ENCODE measurements at regions not wholly inside any gene's neighbourhood (a gene's known extent, or its start where the extent isn't known, plus 50 kb on each side); places are given as distances from the start of the nearest gene placed in this dataset.

GRCh38 chr7:115359955-115360354, 438.1 kb downstream of the MDFIC start:
- no peaks in the 10 kb centered on the region for H3K9me3 ChIP-seq
- no peaks in the 10 kb centered on the region for H3K27me3 ChIP-seq
- H3K4me3 ChIP-seq = no peak overlapping the region
- H3K36me3 ChIP-seq = no peaks in the 10 kb centered on the region
- no peaks in the 10 kb centered on the region for H3K4me1 ChIP-seq
- no peak for TF ChIP-seq POLR2A (IDR thresholded peaks at IDR 0.05)
- no peak overlapping the region for H3K27ac ChIP-seq
- no peak for DNase-seq (ENCODE audit: low spot score in 2 of 2)

- no peak for DNase-seq (ENCODE audit: low spot score in 2 of 2)
- Histone ChIP-seq H3K27me3 (no peaks in the 10 kb centered on the region), H3K4me1 (no peaks in the 10 kb centered on the region), H3K9me3 (no peaks in the 10 kb centered on the region), H3K36me3 (no peaks in the 10 kb centered on the region), H3K27ac (no peak overlapping the region), H3K4me3 (no peak overlapping the region)
- TF ChIP-seq EP300 (IDR thresholded peaks at IDR 0.05) = no peak
- no peak for TF ChIP-seq POLR2AphosphoS5 (IDR thresholded peaks at IDR 0.05)
- TF ChIP-seq POLR2A (IDR thresholded peaks at IDR 0.05) = no peak
- 91% methylated on average over 1 of the region's 1 CpG for WGBS
These were observed 437.2 kb downstream of the MDFIC start for GRCh38 chr7:115359119-115359518.

- no peak for DNase-seq (ENCODE audit: low spot score in 2 of 2)
- Histone ChIP-seq H3K4me3 (no peak overlapping the region), H3K4me1 (no peaks in the 10 kb centered on the region), H3K27ac (no peak overlapping the region), H3K27me3 (no peaks in the 10 kb centered on the region), H3K36me3 (no peaks in the 10 kb centered on the region), H3K9me3 (no peaks in the 10 kb centered on the region)
- TF ChIP-seq EP300 (IDR thresholded peaks at IDR 0.05) (no peak), POLR2A (IDR thresholded peaks at IDR 0.05) (no peak), CTCF (IDR thresholded peaks at IDR 0.05) (no peak), POLR2AphosphoS5 (IDR thresholded peaks at IDR 0.05) (no peak)
- WGBS = 42% methylated on average over 1 of the region's 1 CpG
These were observed 435.8 kb downstream of the MDFIC start for GRCh38 chr7:115357703-115357999.

GRCh38 chr7:115356999-115357702, 435.3 kb downstream of the MDFIC start:
- no peaks in the 10 kb centered on the region for H3K9me3 ChIP-seq
- no peak overlapping the region for H3K4me3 ChIP-seq
- TF ChIP-seq EP300 (IDR thresholded peaks at IDR 0.05) = no peak
- TF ChIP-seq POLR2AphosphoS5 (IDR thresholded peaks at IDR 0.05) = no peak
- no peak for TF ChIP-seq POLR2A (IDR thresholded peaks at IDR 0.05)
- no peak for TF ChIP-seq CTCF (IDR thresholded peaks at IDR 0.05)
- whole genome bisulfite sequencing = 76% methylated on average over 7 of the region's 7 CpGs
- DNase-seq (ENCODE audit: low spot score in 2 of 2) = no peak
- no peaks in the 10 kb centered on the region for H3K27me3 ChIP-seq
- no peaks in the 10 kb centered on the region for H3K4me1 ChIP-seq
- no peak overlapping the region for H3K27ac ChIP-seq
- H3K36me3 ChIP-seq = no peaks in the 10 kb centered on the region

- H3K4me1 ChIP-seq = no peaks in the 10 kb centered on the region
- TF ChIP-seq POLR2A (IDR thresholded peaks at IDR 0.05) (no peak), EP300 (IDR thresholded peaks at IDR 0.05) (no peak), CTCF (IDR thresholded peaks at IDR 0.05) (no peak), POLR2AphosphoS5 (IDR thresholded peaks at IDR 0.05) (no peak)
- WGBS = 55% methylated on average over 2 of the region's 2 CpGs
- H3K9me3 ChIP-seq = no peaks in the 10 kb centered on the region
- no peaks in the 10 kb centered on the region for H3K36me3 ChIP-seq
- H3K27me3 ChIP-seq = no peaks in the 10 kb centered on the region
- no peak overlapping the region for H3K27ac ChIP-seq
- no peak overlapping the region for H3K4me3 ChIP-seq
- no peak for DNase-seq (ENCODE audit: low spot score in 2 of 2)
These were observed 434.3 kb downstream of the MDFIC start for GRCh38 chr7:115356139-115356746.

- H3K4me1 ChIP-seq = no peaks in the 10 kb centered on the region
- no peak overlapping the region for H3K27ac ChIP-seq
- TF ChIP-seq POLR2A (IDR thresholded peaks at IDR 0.05) (no peak), CTCF (IDR thresholded peaks at IDR 0.05) (no peak), POLR2AphosphoS5 (IDR thresholded peaks at IDR 0.05) (no peak), EP300 (IDR thresholded peaks at IDR 0.05) (no peak)
- no peaks in the 10 kb centered on the region for H3K27me3 ChIP-seq
- no peaks in the 10 kb centered on the region for H3K36me3 ChIP-seq
- no peaks in the 10 kb centered on the region for H3K9me3 ChIP-seq
- no peak overlapping the region for H3K4me3 ChIP-seq
- no peak for DNase-seq (ENCODE audit: low spot score in 2 of 2)
- WGBS = 100% methylated on average over 1 of the region's 1 CpG
These were observed 433.0 kb downstream of the MDFIC start for GRCh38 chr7:115354925-115355324.

All from suprapubic skin (tissue), 4 donors.